Activated CD4-positive, alpha-beta T cell treated with anti-CD3 and anti-CD28 coated beads, Interleukin-2, amount 50 U/mL, for 48 hours (primary cell): ENCODE measurements at regions not wholly inside any gene's neighbourhood (a gene's known extent, or its start where the extent isn't known, plus 50 kb on each side); places are given as distances from the start of the nearest gene placed in this dataset.
"Not testable (repeated sequence)": the region's sequence is repeated elsewhere in the genome, so short reads cannot be mapped to it uniquely, and the experiment has no call there.

Experiments used
- DNase-seq, 2 experiments: peaks; one replicate each; pipeline ENCODE4 v3.0.0-alpha.2; 2020

- not testable (repeated sequence) for DNase-seq
Measured at GRCh38 chr7:10649120-10649519, 324.6 kb upstream of the PHF14 start.

GRCh38 chr7:10655031-10655430, 318.6 kb upstream of the PHF14 start:
- DNase-seq = no peak

- no peak for DNase-seq
Measured at GRCh38 chr7:10657201-10657600, 316.5 kb upstream of the PHF14 start.

GRCh38 chr7:10657837-10658236, 315.8 kb upstream of the PHF14 start:
- no peak for DNase-seq

GRCh38 chr7:10662491-10662890, 311.2 kb upstream of the PHF14 start:
- no peak for DNase-seq

- no peak for DNase-seq
Measured at GRCh38 chr7:10662982-10663884, 310.4 kb upstream of the PHF14 start.

- DNase-seq = no peak
Measured at GRCh38 chr7:10672186-10672585, 301.5 kb upstream of the PHF14 start.

- DNase-seq = no peak
Measured at GRCh38 chr7:10677211-10677610, 296.5 kb upstream of the PHF14 start.

- no peak for DNase-seq
Measured at GRCh38 chr7:10677668-10678232, 295.9 kb upstream of the PHF14 start.

- DNase-seq = no peak
Measured at GRCh38 chr7:10684606-10685005, 289.1 kb upstream of the PHF14 start.

- no peak for DNase-seq
Measured at GRCh38 chr7:10685040-10685439, 288.6 kb upstream of the PHF14 start.

GRCh38 chr7:10688544-10688943, 285.1 kb upstream of the PHF14 start:
- DNase-seq = no peak

- no peak for DNase-seq
Measured at GRCh38 chr7:10696064-10696463, 277.6 kb upstream of the PHF14 start.

- no peak for DNase-seq
Measured at GRCh38 chr7:10703059-10703458, 270.6 kb upstream of the PHF14 start.

GRCh38 chr7:10703981-10704380, 269.7 kb upstream of the PHF14 start:
- no peak for DNase-seq

GRCh38 chr7:10704653-10705052, 269.0 kb upstream of the PHF14 start:
- no peak for DNase-seq

GRCh38 chr7:10706875-10707493, 266.7 kb upstream of the PHF14 start:
- DNase-seq = no peak

- DNase-seq = no peak
Measured at GRCh38 chr7:10707519-10707918, 266.2 kb upstream of the PHF14 start.

GRCh38 chr7:10708447-10708846, 265.2 kb upstream of the PHF14 start:
- no peak for DNase-seq

- no peak for DNase-seq
Measured at GRCh38 chr7:10718768-10719167, 254.9 kb upstream of the PHF14 start.

GRCh38 chr7:10720042-10720441, 253.6 kb upstream of the PHF14 start:
- no peak for DNase-seq

- DNase-seq = no peak
Measured at GRCh38 chr7:10721289-10721688, 252.4 kb upstream of the PHF14 start.

GRCh38 chr7:10723832-10724231, 249.8 kb upstream of the PHF14 start:
- DNase-seq = no peak

- no peak for DNase-seq
Measured at GRCh38 chr7:10724449-10724848, 249.2 kb upstream of the PHF14 start.
